ENCODE measurements at regions not wholly inside any gene's neighbourhood (a gene's known extent, or its start where the extent isn't known, plus 50 kb on each side); places are given as distances from the start of the nearest gene placed in this dataset.

- TF ChIP-seq REST (IDR thresholded peaks at IDR 0.05; ENCODE audit: insufficient read depth in 1 of 2, low read depth in 2 of 2, low read length in 1 of 2): no peak
- TF ChIP-seq CTCF (IDR thresholded peaks at IDR 0.05): no peak
- TF ChIP-seq POLR2AphosphoS5 (IDR thresholded peaks at IDR 0.05; ENCODE audit: low read depth, low read length): no peak
Observed at GRCh38 chr2:147709655-147710054, 135.2 kb upstream of the ACVR2A start.
